Sigmoid colon (tissue), 4 donors: ENCODE measurements at regions not wholly inside any gene's neighbourhood (a gene's known extent, or its start where the extent isn't known, plus 50 kb on each side); places are given as distances from the start of the nearest gene placed in this dataset.

Source experiments
- EP300 ChIP-seq, 4 donors: sonication (generic); formaldehyde crosslinking; IDR thresholded peaks; one replicate each; pipeline ENCODE4 v1.6.1; 2017; ENCODE audit warnings: antibody characterized with exemption in 4 of 4
- POLR2A ChIP-seq, 2 donors: fragments of 450-650 bp; IDR thresholded peaks; one replicate each; pipeline ENCODE4 v1.6.1; 2016; ENCODE audit warnings: antibody characterized with exemption in 2 of 2, mild to moderate bottlenecking in 2 of 2, moderate library complexity in 2 of 2
- POLR2AphosphoS5 ChIP-seq, 4 donors: sonication (generic); formaldehyde crosslinking; IDR thresholded peaks; one replicate each; pipeline ENCODE4 v1.6.1; 2017; ENCODE audit warnings: antibody characterized with exemption in 4 of 4
- TF ChIP-seq, protein P1 (sequence below), 4 experiments: fragments of 450-650 bp in 3 of 4; fragments of 200-600 bp in 1 of 4; IDR thresholded peaks; one replicate each; pipeline ENCODE4 v1.5.1; 2016 to 2019; ENCODE audit warnings: antibody characterized with exemption in 4 of 4, mild to moderate bottlenecking in 3 of 4, moderate library complexity in 2 of 4

DNA sequence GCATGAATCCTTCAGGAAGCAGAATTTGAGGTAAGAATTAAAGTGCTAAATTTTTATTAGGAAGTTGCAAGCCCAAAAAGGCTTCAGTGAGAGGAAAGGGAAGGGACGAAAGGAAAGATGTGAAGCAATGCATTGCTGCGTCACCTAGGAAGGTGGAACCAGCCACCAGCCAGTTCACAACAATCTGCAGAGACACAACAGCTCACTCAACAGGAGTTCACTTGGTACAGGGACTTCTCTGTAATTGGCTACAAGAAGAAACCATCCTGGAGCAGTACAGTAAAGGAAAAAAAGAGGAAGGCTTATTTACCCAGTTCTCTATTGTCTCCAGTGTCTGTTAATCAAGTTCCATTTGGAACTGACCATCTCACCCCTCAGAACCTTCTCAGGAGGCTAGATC lies 157.6 kb downstream of the HNRNPD start:
- no peak for TF ChIP-seq POLR2AphosphoS5 (IDR thresholded peaks at IDR 0.05)
- TF ChIP-seq, protein P1, sequence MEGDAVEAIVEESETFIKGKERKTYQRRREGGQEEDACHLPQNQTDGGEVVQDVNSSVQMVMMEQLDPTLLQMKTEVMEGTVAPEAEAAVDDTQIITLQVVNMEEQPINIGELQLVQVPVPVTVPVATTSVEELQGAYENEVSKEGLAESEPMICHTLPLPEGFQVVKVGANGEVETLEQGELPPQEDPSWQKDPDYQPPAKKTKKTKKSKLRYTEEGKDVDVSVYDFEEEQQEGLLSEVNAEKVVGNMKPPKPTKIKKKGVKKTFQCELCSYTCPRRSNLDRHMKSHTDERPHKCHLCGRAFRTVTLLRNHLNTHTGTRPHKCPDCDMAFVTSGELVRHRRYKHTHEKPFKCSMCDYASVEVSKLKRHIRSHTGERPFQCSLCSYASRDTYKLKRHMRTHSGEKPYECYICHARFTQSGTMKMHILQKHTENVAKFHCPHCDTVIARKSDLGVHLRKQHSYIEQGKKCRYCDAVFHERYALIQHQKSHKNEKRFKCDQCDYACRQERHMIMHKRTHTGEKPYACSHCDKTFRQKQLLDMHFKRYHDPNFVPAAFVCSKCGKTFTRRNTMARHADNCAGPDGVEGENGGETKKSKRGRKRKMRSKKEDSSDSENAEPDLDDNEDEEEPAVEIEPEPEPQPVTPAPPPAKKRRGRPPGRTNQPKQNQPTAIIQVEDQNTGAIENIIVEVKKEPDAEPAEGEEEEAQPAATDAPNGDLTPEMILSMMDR (IDR thresholded peaks at IDR 0.05) = no peak
- TF ChIP-seq EP300 (IDR thresholded peaks at IDR 0.05) = no peak
- TF ChIP-seq POLR2A (IDR thresholded peaks at IDR 0.05) = no peak
